Stomach (tissue), 8 donors: ENCODE measurements at regions not wholly inside any gene's neighbourhood (a gene's known extent, or its start where the extent isn't known, plus 50 kb on each side); places are given as distances from the start of the nearest gene placed in this dataset.

ENCODE experiments used
- DNase-seq, 2 donors: peaks; one replicate each; pipeline versions ENCODE4 v3.0.0 to v3.0.0-alpha.2; 2013 to 2019
- H3K27ac ChIP-seq, 5 donors: fragments of 200-600 bp in 4 of 5; sonication (generic) in 4 of 5; one replicate each; pipeline ENCODE4 v1.5.1; 2013 to 2019; ENCODE audit warnings: mild to moderate bottlenecking in 1 of 5, moderate library complexity in 1 of 5
- H3K27me3 ChIP-seq, 3 donors: fragments of 200-600 bp; sonication (generic); one replicate each; pipeline ENCODE4 v1.5.1; 2017 to 2019; ENCODE audit warnings: mixed run types in 1 of 3
- H3K36me3 ChIP-seq, 4 donors: fragments of 200-600 bp; sonication (generic); 1 replicate in 3 of 4; 2 replicates in 1 of 4; pipeline ENCODE4 v1.5.1; 2016 to 2019
- H3K4me1 ChIP-seq, 4 donors: fragments of 200-600 bp; sonication (generic); one replicate each; pipeline ENCODE4 v1.5.1; 2016 to 2019
- H3K4me3 ChIP-seq, 4 donors: fragments of 200-600 bp; sonication (generic) in 3 of 4; one replicate each; pipeline ENCODE4 v1.5.1; 2016 to 2019; ENCODE audit warnings: mild to moderate bottlenecking in 1 of 4
- H3K9me3 ChIP-seq, 4 donors: fragments of 200-600 bp; sonication (generic); one replicate each; pipeline ENCODE4 v1.5.1; 2016 to 2019
- EP300 ChIP-seq: sonication (generic); formaldehyde crosslinking; IDR thresholded peaks from one replicate; pipeline ENCODE4 v1.6.1; 2017; ENCODE audit warnings: antibody characterized with exemption
- POLR2A ChIP-seq, 4 donors: fragments of 450-650 bp; IDR thresholded peaks; one replicate each; pipeline ENCODE4 v1.6.1; 2016; ENCODE audit warnings: antibody characterized with exemption in 4 of 4, control low read depth in 2 of 4, mild to moderate bottlenecking in 1 of 4, moderate library complexity in 1 of 4
- POLR2AphosphoS5 ChIP-seq, 3 donors: sonication (generic); formaldehyde crosslinking; IDR thresholded peaks; one replicate each; pipeline ENCODE4 v1.6.1; 2016; ENCODE audit warnings: antibody characterized with exemption in 3 of 3
- WGBS, 5 donors: extraction: QIAGEN DNeasy Blood & Tissue Kit in 3 of 5; methylation state at CpG; one replicate each; pipeline versions ENCODE4 v1.1.5 to v1.1.7; 2013 to 2018; 5-methylcytosine and 5-hydroxymethylcytosine counted together
- intact Hi-C: fragments of 100-400 bp; cut with DNase I; formaldehyde crosslinking; loops from one replicate; pipeline ENCODE4 v1.15.1; 2023; ENCODE audit warnings: low total_unique reads
- TF ChIP-seq, protein P1 (sequence below), 7 experiments: fragments of 450-650 bp in 4 of 7; fragments of 200-600 bp in 3 of 7; sonication (generic) in 3 of 7; IDR thresholded peaks; one replicate each; pipeline ENCODE4 v1.5.1; 2016 to 2019; ENCODE audit warnings: antibody characterized with exemption in 7 of 7, control low read depth in 2 of 7, mild to moderate bottlenecking in 1 of 7
- donor health status: healthy with polysubstance abuse.
- donor health status: Bipolar disorder and iron deficiency.
- donor health status: healthy.

DNA sequence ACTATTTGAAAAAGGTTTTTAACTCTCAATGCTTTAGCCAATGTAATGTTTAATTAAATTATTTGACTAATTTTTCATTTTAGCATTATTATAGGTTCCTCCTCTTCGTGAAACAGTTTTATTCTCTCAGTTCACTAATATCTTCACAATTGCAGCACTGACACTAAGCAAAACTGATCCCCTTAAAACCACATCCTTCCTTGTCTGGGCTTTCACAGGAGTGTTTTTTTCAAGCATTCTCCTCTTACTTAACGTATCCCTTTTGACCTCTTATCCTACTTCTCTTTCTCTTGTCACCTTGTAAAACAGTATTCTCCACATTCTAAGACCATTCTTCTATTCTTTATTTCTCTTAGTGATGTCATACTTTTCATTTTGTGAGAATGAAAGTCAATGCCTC lies 112.8 kb downstream of the DSC3 start:
- DNase-seq, result no peak
- 55 to 75% (median 66%) methylated on average over 2 of the region's 2 CpGs for WGBS, 5 donors
- Histone ChIP-seq H3K27ac (no peak overlapping the region), H3K4me1 (no peaks in the 10 kb centered on the region), H3K36me3 (no peaks in the 10 kb centered on the region), H3K4me3 (no peak overlapping the region), H3K9me3 (no peaks in the 10 kb centered on the region), H3K27me3 (no peaks in the 10 kb centered on the region)
- intact Hi-C loops, result no loop called here
- TF ChIP-seq EP300 (no peak), POLR2A (IDR thresholded peaks at IDR 0.05) (no peak), POLR2AphosphoS5 (IDR thresholded peaks at IDR 0.05) (no peak)
- TF ChIP-seq, protein P1, sequence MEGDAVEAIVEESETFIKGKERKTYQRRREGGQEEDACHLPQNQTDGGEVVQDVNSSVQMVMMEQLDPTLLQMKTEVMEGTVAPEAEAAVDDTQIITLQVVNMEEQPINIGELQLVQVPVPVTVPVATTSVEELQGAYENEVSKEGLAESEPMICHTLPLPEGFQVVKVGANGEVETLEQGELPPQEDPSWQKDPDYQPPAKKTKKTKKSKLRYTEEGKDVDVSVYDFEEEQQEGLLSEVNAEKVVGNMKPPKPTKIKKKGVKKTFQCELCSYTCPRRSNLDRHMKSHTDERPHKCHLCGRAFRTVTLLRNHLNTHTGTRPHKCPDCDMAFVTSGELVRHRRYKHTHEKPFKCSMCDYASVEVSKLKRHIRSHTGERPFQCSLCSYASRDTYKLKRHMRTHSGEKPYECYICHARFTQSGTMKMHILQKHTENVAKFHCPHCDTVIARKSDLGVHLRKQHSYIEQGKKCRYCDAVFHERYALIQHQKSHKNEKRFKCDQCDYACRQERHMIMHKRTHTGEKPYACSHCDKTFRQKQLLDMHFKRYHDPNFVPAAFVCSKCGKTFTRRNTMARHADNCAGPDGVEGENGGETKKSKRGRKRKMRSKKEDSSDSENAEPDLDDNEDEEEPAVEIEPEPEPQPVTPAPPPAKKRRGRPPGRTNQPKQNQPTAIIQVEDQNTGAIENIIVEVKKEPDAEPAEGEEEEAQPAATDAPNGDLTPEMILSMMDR (IDR thresholded peaks at IDR 0.05), result no peak

DNA sequence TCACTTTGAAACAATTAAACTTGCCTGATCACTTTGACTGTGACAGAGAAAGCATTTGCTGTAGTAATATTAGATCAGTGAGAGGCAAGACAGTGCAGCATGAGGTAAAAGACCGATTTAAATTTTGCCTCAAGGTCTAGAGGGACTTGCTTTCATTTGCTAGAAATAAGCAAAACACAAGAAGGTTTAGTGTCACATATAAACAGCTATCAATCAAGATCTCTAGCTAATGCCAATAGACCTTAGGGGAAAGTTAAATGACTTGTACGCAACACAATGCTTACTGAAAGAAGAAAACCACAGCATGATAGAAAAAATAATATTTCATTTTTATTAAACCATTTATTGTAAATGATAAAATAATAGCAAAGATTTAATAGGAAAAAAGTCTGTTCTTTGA lies 113.5 kb downstream of the DSC3 start:
- no peaks in the 10 kb centered on the region for H3K4me1 ChIP-seq
- no peak overlapping the region for H3K4me3 ChIP-seq
- TF ChIP-seq, protein P1 (IDR thresholded peaks at IDR 0.05), result no peak
- TF ChIP-seq EP300, result no peak
- no peak for TF ChIP-seq POLR2AphosphoS5 (IDR thresholded peaks at IDR 0.05)
- TF ChIP-seq POLR2A (IDR thresholded peaks at IDR 0.05), result no peak
- H3K36me3 ChIP-seq, result no peaks in the 10 kb centered on the region
- H3K9me3 ChIP-seq, result no peaks in the 10 kb centered on the region
- intact Hi-C loops, result no loop called here
- H3K27ac ChIP-seq, result no peak overlapping the region
- DNase-seq, result no peak
- no peaks in the 10 kb centered on the region for H3K27me3 ChIP-seq
- 66 to 83% (median 73%) methylated on average over 2 of the region's 2 CpGs for WGBS, 5 donors

DNA sequence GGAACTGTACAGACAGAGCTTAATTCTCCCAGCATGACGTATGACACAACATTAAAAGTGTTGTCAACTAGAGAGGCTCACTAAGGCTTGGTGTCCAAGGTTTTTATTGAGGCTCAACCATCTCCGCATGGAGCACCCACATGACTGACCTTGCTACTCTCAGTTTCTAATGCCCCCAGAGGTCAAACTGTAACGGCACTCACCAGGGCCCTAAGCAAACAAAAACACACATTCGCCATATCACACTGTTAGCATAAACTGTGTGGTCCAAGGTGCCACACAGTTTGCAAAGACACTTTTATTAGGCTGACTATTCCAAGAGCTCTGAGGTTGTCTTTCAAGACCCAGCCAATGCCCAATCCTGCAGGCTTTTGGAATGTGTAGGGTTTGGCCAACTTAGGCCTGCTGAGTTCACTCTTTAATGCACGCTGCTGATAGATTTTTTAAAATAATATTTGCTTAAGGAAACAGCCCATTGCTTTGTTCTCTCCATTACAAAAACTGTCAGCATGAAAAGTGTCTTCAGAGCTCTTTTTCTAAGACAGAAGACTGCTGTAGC lies 114.9 kb downstream of the DSC3 start:
- DNase-seq, result no peak
- WGBS, 5 donors, result 37 to 65% (median 51%) methylated on average over 4 to 5 of the region's 5 CpGs
- Histone ChIP-seq H3K4me1 (no peaks in the 10 kb centered on the region), H3K9me3 (no peaks in the 10 kb centered on the region), H3K36me3 (no peaks in the 10 kb centered on the region), H3K4me3 (no peak overlapping the region), H3K27me3 (no peaks in the 10 kb centered on the region), H3K27ac (no peak overlapping the region)
- intact Hi-C loops, result no loop called here
- TF ChIP-seq, protein P1 (IDR thresholded peaks at IDR 0.05), result no peak
- TF ChIP-seq POLR2AphosphoS5 (IDR thresholded peaks at IDR 0.05) (no peak), POLR2A (IDR thresholded peaks at IDR 0.05) (no peak), EP300 (no peak)

GRCh38 chr18:30927042-30927441 lies 115.5 kb downstream of the DSC3 start:
- no peak for DNase-seq
- intact Hi-C loops, result no loop called here
- no peak for TF ChIP-seq EP300
- TF ChIP-seq POLR2AphosphoS5 (IDR thresholded peaks at IDR 0.05), result no peak
- no peak for TF ChIP-seq POLR2A (IDR thresholded peaks at IDR 0.05)
- TF ChIP-seq, protein P1 (IDR thresholded peaks at IDR 0.05), result no peak
- H3K36me3 ChIP-seq, result no peaks in the 10 kb centered on the region
- WGBS, 5 donors, result 87 to 97% (median 96%) methylated on average over 1 of the region's 1 CpG
- H3K4me3 ChIP-seq, result no peak overlapping the region
- H3K9me3 ChIP-seq, result no peaks in the 10 kb centered on the region
- H3K27ac ChIP-seq, result no peak overlapping the region
- H3K4me1 ChIP-seq, result no peaks in the 10 kb centered on the region
- H3K27me3 ChIP-seq, result no peaks in the 10 kb centered on the region
